GM20000 (cell line): ENCODE measurements at regions not wholly inside any gene's neighbourhood (a gene's known extent, or its start where the extent isn't known, plus 50 kb on each side); places are given as distances from the start of the nearest gene placed in this dataset.

Source experiments
- DNase-seq: peaks from one replicate; pipeline ENCODE4 v3.0.0; 2012; ENCODE audit warnings: low spot score
- CTCF ChIP-seq: IDR thresholded peaks from 2 replicates; pipeline ENCODE4 v1.5.1; 2012; ENCODE audit warnings: mild to moderate bottlenecking, control low read depth; ENCODE audit errors: extremely low read depth, missing control alignments

- no peak for DNase-seq
- TF ChIP-seq CTCF: no peak
Measured at GRCh38 chr3:17967953-17968607, 225.6 kb upstream of the TBC1D5 start.

GRCh38 chr3:17967111-17967510, 224.7 kb upstream of the TBC1D5 start:
- TF ChIP-seq CTCF: no peak
- DNase-seq: no peak

GRCh38 chr3:17965331-17965730, 222.9 kb upstream of the TBC1D5 start:
- DNase-seq: no peak
- no peak for TF ChIP-seq CTCF

- no peak for TF ChIP-seq CTCF
Measured at GRCh38 chr3:17964108-17964507, 221.7 kb upstream of the TBC1D5 start.

GRCh38 chr3:17955411-17955810, 213.0 kb upstream of the TBC1D5 start:
- no peak for TF ChIP-seq CTCF
- DNase-seq: no peak

More at GRCh38 chr3:17964108-17964507, 221.7 kb upstream of the TBC1D5 start:
- DNase-seq: no peak

- no peak for DNase-seq
- TF ChIP-seq CTCF: no peak
Measured at GRCh38 chr3:17954801-17955200, 212.4 kb upstream of the TBC1D5 start.

GRCh38 chr3:17951241-17951640, 208.8 kb upstream of the TBC1D5 start:
- TF ChIP-seq CTCF: no peak

More at GRCh38 chr3:17951241-17951640, 208.8 kb upstream of the TBC1D5 start:
- no peak for DNase-seq
